Mammary epithelial cell (primary cell): ENCODE measurements at regions not wholly inside any gene's neighbourhood (a gene's known extent, or its start where the extent isn't known, plus 50 kb on each side); places are given as distances from the start of the nearest gene placed in this dataset.

Experiments used
- EZH2 ChIP-seq: IDR thresholded peaks from 2 replicates; pipeline ENCODE4 v1.6.1; 2012; ENCODE audit warnings: low read length, inconsistent platforms, borderline replicate concordance
- TF ChIP-seq, protein P1 (sequence below), 2 donors: IDR thresholded peaks in 1 of 2; conservative IDR thresholded peaks in 1 of 2; 2 replicates each; pipeline ENCODE4 v1.5.1; 2011 to 2012; ENCODE audit warnings: inconsistent platforms in 2 of 2, low read length in 2 of 2, mild to moderate bottlenecking in 2 of 2, control low read depth in 1 of 2, low read depth in 1 of 2; ENCODE audit not compliant: insufficient read depth in 1 of 2; ENCODE audit errors: extremely low read depth in 1 of 2

- TF ChIP-seq, protein P1, sequence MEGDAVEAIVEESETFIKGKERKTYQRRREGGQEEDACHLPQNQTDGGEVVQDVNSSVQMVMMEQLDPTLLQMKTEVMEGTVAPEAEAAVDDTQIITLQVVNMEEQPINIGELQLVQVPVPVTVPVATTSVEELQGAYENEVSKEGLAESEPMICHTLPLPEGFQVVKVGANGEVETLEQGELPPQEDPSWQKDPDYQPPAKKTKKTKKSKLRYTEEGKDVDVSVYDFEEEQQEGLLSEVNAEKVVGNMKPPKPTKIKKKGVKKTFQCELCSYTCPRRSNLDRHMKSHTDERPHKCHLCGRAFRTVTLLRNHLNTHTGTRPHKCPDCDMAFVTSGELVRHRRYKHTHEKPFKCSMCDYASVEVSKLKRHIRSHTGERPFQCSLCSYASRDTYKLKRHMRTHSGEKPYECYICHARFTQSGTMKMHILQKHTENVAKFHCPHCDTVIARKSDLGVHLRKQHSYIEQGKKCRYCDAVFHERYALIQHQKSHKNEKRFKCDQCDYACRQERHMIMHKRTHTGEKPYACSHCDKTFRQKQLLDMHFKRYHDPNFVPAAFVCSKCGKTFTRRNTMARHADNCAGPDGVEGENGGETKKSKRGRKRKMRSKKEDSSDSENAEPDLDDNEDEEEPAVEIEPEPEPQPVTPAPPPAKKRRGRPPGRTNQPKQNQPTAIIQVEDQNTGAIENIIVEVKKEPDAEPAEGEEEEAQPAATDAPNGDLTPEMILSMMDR (conservative IDR thresholded peaks at IDR 0.05 in 1 of 2, IDR thresholded peaks at IDR 0.05 in 1 of 2; ENCODE audit: extremely low read depth in 1 of 2, insufficient read depth in 1 of 2, low read depth in 1 of 2, low read length in 2 of 2): no peak
- no peak for TF ChIP-seq EZH2
Observed at GRCh38 chr3:76886761-76887500, 153.0 kb upstream of the ROBO2 start.
